ENCODE measurements at regions not wholly inside any gene's neighbourhood (a gene's known extent, or its start where the extent isn't known, plus 50 kb on each side); places are given as distances from the start of the nearest gene placed in this dataset.

- peak; percentile 70 for DNase-seq (ENCODE audit: low spot score)
- no peaks in the 10 kb centered on the region for H3K9me3 ChIP-seq (ENCODE audit: control insufficient read depth in 4 of 4, low read length in 3 of 4)
- H3K27ac ChIP-seq (ENCODE audit: low read depth in 1 of 2, low read length in 2 of 2), result peak overlapping the region; percentile 94 to 96
- no peaks in the 10 kb centered on the region for H3K36me3 ChIP-seq (ENCODE audit: control insufficient read depth in 4 of 4, insufficient read depth in 3 of 4, low read depth in 1 of 4, low read length in 3 of 4)
- H3K4me1 ChIP-seq (ENCODE audit: control insufficient read depth in 4 of 4, insufficient read depth in 4 of 4, low read length in 3 of 4), result peaks cover 10 to 36% (median 20%) of the 10 kb centered on the region in 4 donors
- peak overlapping the region; percentile 44 to 76 for H3K9ac ChIP-seq (ENCODE audit: low read depth in 1 of 2, low read length in 2 of 2)
- TF ChIP-seq CTCF (IDR thresholded peaks at IDR 0.05; ENCODE audit: low read depth, low read length, missing input control) (peak; percentile 59), RAD21 (IDR thresholded peaks at IDR 0.05) (peak; percentile 88), SP1 (IDR thresholded peaks at IDR 0.05) (no peak), ATF3 (IDR thresholded peaks at IDR 0.05) (no peak), YY1 (IDR thresholded peaks at IDR 0.05) (peak; percentile 69), HNF4G (IDR thresholded peaks at IDR 0.05) (peak; percentile 23), MAX (IDR thresholded peaks at IDR 0.05) (peak; percentile 12)
- no peaks in the 10 kb centered on the region for H3K27me3 ChIP-seq (ENCODE audit: control insufficient read depth in 4 of 4, insufficient read depth in 4 of 4, low read length in 3 of 4)
- H3K4me3 ChIP-seq (ENCODE audit: low read depth in 1 of 3, low read length in 3 of 3), result peak overlapping the region in 2 of 3 donors; percentile 30 to 54
- WGBS, result 28% methylated on average over 40 of the region's 40 CpGs
These were observed 136.3 kb downstream of the LY86 start for GRCh38 chr6:6724539-6725467.

GRCh38 chr6:6725468-6726209 is 137.1 kb downstream of the LY86 start:
- Histone ChIP-seq H3K27ac (ENCODE audit: low read depth in 1 of 2, low read length in 2 of 2) (peak overlapping the region; percentile 94 to 96), H3K36me3 (ENCODE audit: control insufficient read depth in 4 of 4, insufficient read depth in 3 of 4, low read depth in 1 of 4, low read length in 3 of 4) (no peaks in the 10 kb centered on the region), H3K4me3 (ENCODE audit: low read depth in 1 of 3, low read length in 3 of 3) (no peak overlapping the region), H3K9me3 (ENCODE audit: control insufficient read depth in 4 of 4, low read length in 3 of 4) (no peaks in the 10 kb centered on the region), H3K9ac (ENCODE audit: low read depth in 1 of 2, low read length in 2 of 2) (peak overlapping the region; percentile 44 to 76), H3K27me3 (ENCODE audit: control insufficient read depth in 4 of 4, insufficient read depth in 4 of 4, low read length in 3 of 4) (no peaks in the 10 kb centered on the region), H3K4me1 (ENCODE audit: control insufficient read depth in 4 of 4, insufficient read depth in 4 of 4, low read length in 3 of 4) (peaks cover 10 to 36% (median 20%) of the 10 kb centered on the region in 4 donors)
- WGBS, result 73% methylated on average over 15 of the region's 15 CpGs
- no peak for TF ChIP-seq JUND (IDR thresholded peaks at IDR 0.05)
- TF ChIP-seq NR2F2 (IDR thresholded peaks at IDR 0.05), result no peak
- no peak for TF ChIP-seq REST (IDR thresholded peaks at IDR 0.05)
- TF ChIP-seq YY1 (IDR thresholded peaks at IDR 0.05), result no peak
- no peak for TF ChIP-seq HNF4A (conservative IDR thresholded peaks at IDR 0.05)
- no peak for TF ChIP-seq EGR1 (IDR thresholded peaks at IDR 0.05; ENCODE audit: low read depth in 2 of 2)
- TF ChIP-seq RAD21 (IDR thresholded peaks at IDR 0.05), result no peak
- no peak for TF ChIP-seq RXRA (IDR thresholded peaks at IDR 0.05)
- no peak for TF ChIP-seq SP1 (IDR thresholded peaks at IDR 0.05)
- no peak for TF ChIP-seq ATF3 (IDR thresholded peaks at IDR 0.05)
- no peak for TF ChIP-seq HNF4G (IDR thresholded peaks at IDR 0.05)
- no peak for DNase-seq (ENCODE audit: low spot score)

All from liver (tissue), 8 donors.